ENCODE measurements at regions not wholly inside any gene's neighbourhood (a gene's known extent, or its start where the extent isn't known, plus 50 kb on each side); places are given as distances from the start of the nearest gene placed in this dataset.

GRCh38 chr1:239861985-239862384, 229.7 kb upstream of the FMN2 start:
- no peak for DNase-seq (ENCODE audit: extremely low read depth in 1 of 2, low read depth in 1 of 2)

- no peak for DNase-seq (ENCODE audit: extremely low read depth in 1 of 2, low read depth in 1 of 2)
Measured at GRCh38 chr1:239868058-239868832, 223.4 kb upstream of the FMN2 start.

GRCh38 chr1:239870194-239870593, 221.5 kb upstream of the FMN2 start:
- DNase-seq (ENCODE audit: extremely low read depth in 1 of 2, low read depth in 1 of 2), result no peak

GRCh38 chr1:239872626-239873025, 219.1 kb upstream of the FMN2 start:
- no peak for DNase-seq (ENCODE audit: extremely low read depth in 1 of 2, low read depth in 1 of 2)

- DNase-seq (ENCODE audit: extremely low read depth in 1 of 2, low read depth in 1 of 2), result no peak
Measured at GRCh38 chr1:239874831-239875230, 216.9 kb upstream of the FMN2 start.

GRCh38 chr1:239879321-239880170, 212.1 kb upstream of the FMN2 start:
- DNase-seq (ENCODE audit: extremely low read depth in 1 of 2, low read depth in 1 of 2), result no peak

GRCh38 chr1:239882967-239883366, 208.7 kb upstream of the FMN2 start:
- no peak for DNase-seq (ENCODE audit: extremely low read depth in 1 of 2, low read depth in 1 of 2)

- DNase-seq (ENCODE audit: extremely low read depth in 1 of 2, low read depth in 1 of 2), result no peak
Measured at GRCh38 chr1:239884796-239885195, 206.9 kb upstream of the FMN2 start.

- DNase-seq (ENCODE audit: extremely low read depth in 1 of 2, low read depth in 1 of 2), result no peak
Measured at GRCh38 chr1:239886266-239886665, 205.4 kb upstream of the FMN2 start.

GRCh38 chr1:239888639-239889038, 203.0 kb upstream of the FMN2 start:
- DNase-seq (ENCODE audit: extremely low read depth in 1 of 2, low read depth in 1 of 2), result no peak

GRCh38 chr1:239891621-239892358, 199.9 kb upstream of the FMN2 start:
- no peak for DNase-seq (ENCODE audit: extremely low read depth in 1 of 2, low read depth in 1 of 2)

- no peak for DNase-seq (ENCODE audit: extremely low read depth in 1 of 2, low read depth in 1 of 2)
Measured at GRCh38 chr1:239892602-239893001, 199.1 kb upstream of the FMN2 start.

GRCh38 chr1:239893127-239893731, 198.5 kb upstream of the FMN2 start:
- no peak for DNase-seq (ENCODE audit: extremely low read depth in 1 of 2, low read depth in 1 of 2)

GRCh38 chr1:239896569-239896968, 195.1 kb upstream of the FMN2 start:
- no peak for DNase-seq (ENCODE audit: extremely low read depth in 1 of 2, low read depth in 1 of 2)

GRCh38 chr1:239896980-239897379, 194.7 kb upstream of the FMN2 start:
- no peak for DNase-seq (ENCODE audit: extremely low read depth in 1 of 2, low read depth in 1 of 2)

GRCh38 chr1:239897458-239897857, 194.2 kb upstream of the FMN2 start:
- DNase-seq (ENCODE audit: extremely low read depth in 1 of 2, low read depth in 1 of 2), result no peak

GRCh38 chr1:239898062-239898730, 193.5 kb upstream of the FMN2 start:
- peak; percentile 42 to 43 for DNase-seq (ENCODE audit: extremely low read depth in 1 of 2, low read depth in 1 of 2)

- DNase-seq (ENCODE audit: extremely low read depth in 1 of 2, low read depth in 1 of 2), result no peak
Measured at GRCh38 chr1:239899747-239900146, 191.9 kb upstream of the FMN2 start.

- DNase-seq (ENCODE audit: extremely low read depth in 1 of 2, low read depth in 1 of 2), result no peak
Measured at GRCh38 chr1:239906394-239906793, 185.3 kb upstream of the FMN2 start.

- no peak for DNase-seq (ENCODE audit: extremely low read depth in 1 of 2, low read depth in 1 of 2)
Measured at GRCh38 chr1:239909898-239910297, 181.8 kb upstream of the FMN2 start.

Measured in activated CD8-positive, alpha-beta memory T cell treated with anti-CD3 and anti-CD28 coated beads for 1 hour (primary cell).